GM19455 (cell line): ENCODE measurements at regions not wholly inside any gene's neighbourhood (a gene's known extent, or its start where the extent isn't known, plus 50 kb on each side); places are given as distances from the start of the nearest gene placed in this dataset.

Source experiments
- ATAC-seq: cut with Tn5 transposase; IDR thresholded peaks from one replicate; pipeline ENCODE4 v1.9.1; 2021; ENCODE audit not compliant: unreplicated experiment

- ATAC-seq, result no peak
These were observed 82.2 kb downstream of the ZNF608 start for GRCh38 chr5:124664287-124664686.

GRCh38 chr5:124663101-124663506 is 83.3 kb downstream of the ZNF608 start:
- ATAC-seq, result no peak

- no peak for ATAC-seq
These were observed 84.2 kb downstream of the ZNF608 start for GRCh38 chr5:124662181-124662781.

- ATAC-seq, result no peak
These were observed 84.9 kb downstream of the ZNF608 start for GRCh38 chr5:124661317-124662141.

GRCh38 chr5:124660229-124661093 is 86.0 kb downstream of the ZNF608 start:
- ATAC-seq, result no peak

- ATAC-seq, result no peak
These were observed 86.6 kb downstream of the ZNF608 start for GRCh38 chr5:124659798-124660197.

GRCh38 chr5:124658867-124659557 is 87.4 kb downstream of the ZNF608 start:
- ATAC-seq, result no peak

- no peak for ATAC-seq
These were observed 90.4 kb downstream of the ZNF608 start for GRCh38 chr5:124655921-124656511.

GRCh38 chr5:124655251-124655917 is 91.1 kb downstream of the ZNF608 start:
- ATAC-seq, result no peak

- ATAC-seq, result no peak
These were observed 92.0 kb downstream of the ZNF608 start for GRCh38 chr5:124654418-124654817.

GRCh38 chr5:124653666-124654065 is 92.8 kb downstream of the ZNF608 start:
- ATAC-seq, result no peak

GRCh38 chr5:124652892-124653441 is 93.5 kb downstream of the ZNF608 start:
- ATAC-seq, result no peak

GRCh38 chr5:124652514-124652819 is 94.0 kb downstream of the ZNF608 start:
- ATAC-seq, result no peak

- peak; percentile 31 for ATAC-seq
These were observed 94.6 kb downstream of the ZNF608 start for GRCh38 chr5:124651663-124652513.

- ATAC-seq, result no peak
These were observed 95.3 kb downstream of the ZNF608 start for GRCh38 chr5:124650951-124651662.

GRCh38 chr5:124650147-124650561 is 96.3 kb downstream of the ZNF608 start:
- peak; percentile 71 for ATAC-seq

- peak; percentile 80 for ATAC-seq
These were observed 96.8 kb downstream of the ZNF608 start for GRCh38 chr5:124649491-124650146.
